PC-3 (cell line): ENCODE measurements at regions not wholly inside any gene's neighbourhood (a gene's known extent, or its start where the extent isn't known, plus 50 kb on each side); places are given as distances from the start of the nearest gene placed in this dataset.

ENCODE experiments used
- EZH2phosphoT487 ChIP-seq: fragments of 300-600 bp; sonication (generic); IDR thresholded peaks from 2 replicates; pipeline ENCODE4 v1.6.1; 2018; ENCODE audit warnings: mild to moderate bottlenecking, antibody characterized with exemption, low read length, borderline replicate concordance
- TF ChIP-seq, protein P1 (sequence below): fragments of 300-600 bp; sonication (generic); conservative IDR thresholded peaks from 2 replicates; pipeline ENCODE4 v1.5.1; 2017; ENCODE audit warnings: antibody characterized with exemption, low read depth, mild to moderate bottlenecking, low read length

- no peak for TF ChIP-seq EZH2phosphoT487
- TF ChIP-seq, protein P1, sequence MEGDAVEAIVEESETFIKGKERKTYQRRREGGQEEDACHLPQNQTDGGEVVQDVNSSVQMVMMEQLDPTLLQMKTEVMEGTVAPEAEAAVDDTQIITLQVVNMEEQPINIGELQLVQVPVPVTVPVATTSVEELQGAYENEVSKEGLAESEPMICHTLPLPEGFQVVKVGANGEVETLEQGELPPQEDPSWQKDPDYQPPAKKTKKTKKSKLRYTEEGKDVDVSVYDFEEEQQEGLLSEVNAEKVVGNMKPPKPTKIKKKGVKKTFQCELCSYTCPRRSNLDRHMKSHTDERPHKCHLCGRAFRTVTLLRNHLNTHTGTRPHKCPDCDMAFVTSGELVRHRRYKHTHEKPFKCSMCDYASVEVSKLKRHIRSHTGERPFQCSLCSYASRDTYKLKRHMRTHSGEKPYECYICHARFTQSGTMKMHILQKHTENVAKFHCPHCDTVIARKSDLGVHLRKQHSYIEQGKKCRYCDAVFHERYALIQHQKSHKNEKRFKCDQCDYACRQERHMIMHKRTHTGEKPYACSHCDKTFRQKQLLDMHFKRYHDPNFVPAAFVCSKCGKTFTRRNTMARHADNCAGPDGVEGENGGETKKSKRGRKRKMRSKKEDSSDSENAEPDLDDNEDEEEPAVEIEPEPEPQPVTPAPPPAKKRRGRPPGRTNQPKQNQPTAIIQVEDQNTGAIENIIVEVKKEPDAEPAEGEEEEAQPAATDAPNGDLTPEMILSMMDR: no peak
These were observed 211.4 kb upstream of the ROPN1 start for GRCh38 chr3:124203292-124203691.
